ENCODE measurements at regions not wholly inside any gene's neighbourhood (a gene's known extent, or its start where the extent isn't known, plus 50 kb on each side); places are given as distances from the start of the nearest gene placed in this dataset.

- H3K27ac ChIP-seq (ENCODE audit: insufficient read depth, low read depth, low read length) = no peak overlapping the region
- no peak for FAIRE-seq
Observed at GRCh38 chr13:53254500-53254899, 225.9 kb downstream of the OLFM4 start.

More at GRCh38 chr13:53254500-53254899, 225.9 kb downstream of the OLFM4 start:
- Histone ChIP-seq H3K4me3 (replicated peaks in 1 of 3; ENCODE audit: insufficient read depth in 1 of 3, low read depth in 1 of 3, low read length in 3 of 3) (no peak overlapping the region), H3K9me1 (replicated peaks; ENCODE audit: control insufficient read depth, extremely low read depth, insufficient read depth, low read length) (no peaks in the 10 kb centered on the region), H3K9ac (replicated peaks; ENCODE audit: extremely low read depth, insufficient read depth, low read length) (no peak overlapping the region), H4K20me1 (replicated peaks; ENCODE audit: control insufficient read depth, extremely low read depth, insufficient read depth, low read length) (no peaks in the 10 kb centered on the region), H3K36me3 (ENCODE audit: control insufficient read depth in 2 of 2, extremely low read depth in 1 of 2, insufficient read depth in 2 of 2, low read length in 2 of 2) (no peaks in the 10 kb centered on the region), H3K9me3 (replicated peaks; ENCODE audit: control insufficient read depth, insufficient read depth, low read length) (peaks cover 7% of the 10 kb centered on the region), H3K4me2 (ENCODE audit: insufficient read depth, low read length) (no peak overlapping the region), H3K4me1 (ENCODE audit: control insufficient read depth, extremely low read depth, insufficient read depth, low read length) (no peaks in the 10 kb centered on the region), H2AFZ (ENCODE audit: low read depth, low read length) (no peak overlapping the region), H3K79me2 (ENCODE audit: control insufficient read depth, insufficient read depth, low read length) (no peaks in the 10 kb centered on the region), H3K27me3 (ENCODE audit: control insufficient read depth in 2 of 2, insufficient read depth in 2 of 2, low read length in 2 of 2) (no peaks in the 10 kb centered on the region)
- POLR2A ChIA-PET = no interaction called here
- CTCF ChIA-PET = no interaction called here
- TF ChIP-seq GATA2 (IDR thresholded peaks at IDR 0.05; ENCODE audit: insufficient read depth, insufficient read length, low read depth, low read length) = no peak
- no peak for TF ChIP-seq FOS (IDR thresholded peaks at IDR 0.05; ENCODE audit: borderline replicate concordance, insufficient read depth, low read length)
- no peak for TF ChIP-seq MYC (IDR thresholded peaks at IDR 0.05; ENCODE audit: low read depth, low read length)
- TF ChIP-seq EZH2 (IDR thresholded peaks at IDR 0.05; ENCODE audit: borderline replicate concordance, low read depth, low read length, severe bottlenecking) = no peak
- TF ChIP-seq POLR2A (IDR thresholded peaks at IDR 0.05; ENCODE audit: low read depth, low read length) = no peak
- TF ChIP-seq POLR2AphosphoS5 (IDR thresholded peaks at IDR 0.05; ENCODE audit: insufficient read depth, low read depth, low read length) = no peak
- no peak for TF ChIP-seq JUN (IDR thresholded peaks at IDR 0.05; ENCODE audit: borderline replicate concordance, insufficient read depth, insufficient read length, low read depth)
- TF ChIP-seq CTCF (IDR thresholded peaks at IDR 0.05; ENCODE audit: extremely low read depth in 1 of 2, insufficient read depth in 1 of 2, low read depth in 1 of 2, low read length in 2 of 2) = no peak
- no peak for TF ChIP-seq MAX (IDR thresholded peaks at IDR 0.05; ENCODE audit: insufficient read depth, insufficient read length)
- dilution Hi-C loops (cut with MboI; ENCODE audit: extremely low pct_ligation_motif_present, low sequenced_read_pairs) (no loop called here), intact Hi-C loops (cut with micrococcal nuclease) (no loop called here)
- DNase-seq (ENCODE audit: low read depth, low spot score) = no peak
- BruUV-seq (replicated peaks) = no TSS peak
